GM18519 (cell line): ENCODE measurements at regions not wholly inside any gene's neighbourhood (a gene's known extent, or its start where the extent isn't known, plus 50 kb on each side); places are given as distances from the start of the nearest gene placed in this dataset.

Experiments
- ATAC-seq: cut with Tn5 transposase; IDR thresholded peaks from one replicate; pipeline ENCODE4 v1.9.1; 2021; ENCODE audit warnings: mild to moderate bottlenecking, moderate library complexity; ENCODE audit not compliant: unreplicated experiment, low FRiP score

- ATAC-seq = no peak
These were observed 60.6 kb upstream of the CD34 start for GRCh38 chr1:207971331-207972219.

- ATAC-seq = no peak
These were observed 59.7 kb upstream of the CD34 start for GRCh38 chr1:207970329-207971233.

- no peak for ATAC-seq
These were observed 58.6 kb upstream of the CD34 start for GRCh38 chr1:207969528-207969927.

GRCh38 chr1:207968521-207969009 lies 57.6 kb upstream of the CD34 start:
- ATAC-seq = no peak

- ATAC-seq = no peak
These were observed 56.8 kb upstream of the CD34 start for GRCh38 chr1:207967703-207968102.

GRCh38 chr1:207966521-207966920 lies 55.6 kb upstream of the CD34 start:
- no peak for ATAC-seq

- ATAC-seq = no peak
These were observed 54.8 kb upstream of the CD34 start for GRCh38 chr1:207965392-207966387.

GRCh38 chr1:207964195-207964966 lies 53.5 kb upstream of the CD34 start:
- ATAC-seq = no peak

- peak; percentile 69 for ATAC-seq
These were observed 52.7 kb upstream of the CD34 start for GRCh38 chr1:207963427-207964194.

GRCh38 chr1:207962716-207963426 lies 51.9 kb upstream of the CD34 start:
- ATAC-seq = no peak
